HG03521 (cell line): ENCODE measurements at regions not wholly inside any gene's neighbourhood (a gene's known extent, or its start where the extent isn't known, plus 50 kb on each side); places are given as distances from the start of the nearest gene placed in this dataset.

Source experiments
- ATAC-seq: cut with Tn5 transposase; IDR thresholded peaks from one replicate; pipeline ENCODE4 v1.9.1; 2021; ENCODE audit warnings: mild to moderate bottlenecking, moderate library complexity; ENCODE audit not compliant: unreplicated experiment

- ATAC-seq = no peak
These were observed 320.1 kb downstream of the DEPDC1B start for GRCh38 chr5:60379907-60380306.

DNA sequence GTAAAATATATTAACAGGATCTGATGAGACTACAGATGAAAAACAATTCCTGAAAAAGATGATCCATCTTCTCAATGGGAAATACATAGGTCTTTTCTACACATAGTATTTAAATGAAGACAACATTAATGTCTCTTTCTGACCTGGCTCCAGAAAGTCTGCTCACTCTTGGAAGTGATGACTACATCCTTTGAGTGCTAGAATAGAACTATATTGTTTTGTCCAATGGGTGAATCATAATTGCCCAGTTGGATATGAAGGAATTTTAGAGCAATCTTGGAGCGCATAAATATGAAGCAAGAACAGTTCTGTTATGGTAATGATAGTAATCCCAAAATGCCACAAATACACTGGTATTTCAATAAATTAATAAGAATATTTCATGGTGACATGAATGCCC, 322.1 kb downstream of the DEPDC1B start:
- no peak for ATAC-seq

GRCh38 chr5:60376860-60377259, 323.1 kb downstream of the DEPDC1B start:
- ATAC-seq = no peak

DNA sequence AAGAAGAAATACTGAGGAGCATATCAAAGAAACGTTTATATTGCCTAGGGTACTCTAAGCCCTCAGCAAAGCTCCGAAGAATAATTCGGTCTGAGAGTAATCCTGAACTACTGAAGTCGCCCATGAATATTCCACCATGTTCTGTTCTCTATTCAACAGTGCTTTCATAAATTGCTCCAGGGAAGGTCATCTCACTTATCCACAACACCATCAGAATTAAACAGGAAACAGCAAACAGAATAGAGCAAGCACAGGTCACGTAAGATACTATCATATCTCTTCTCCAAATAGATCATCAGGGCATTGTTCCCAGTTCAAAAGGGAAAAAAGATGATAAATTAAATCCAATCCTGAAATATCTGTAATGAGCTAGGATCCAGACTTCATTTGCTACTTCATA, 325.6 kb downstream of the DEPDC1B start:
- ATAC-seq = no peak

GRCh38 chr5:60372786-60373185, 327.2 kb downstream of the DEPDC1B start:
- ATAC-seq = no peak

DNA sequence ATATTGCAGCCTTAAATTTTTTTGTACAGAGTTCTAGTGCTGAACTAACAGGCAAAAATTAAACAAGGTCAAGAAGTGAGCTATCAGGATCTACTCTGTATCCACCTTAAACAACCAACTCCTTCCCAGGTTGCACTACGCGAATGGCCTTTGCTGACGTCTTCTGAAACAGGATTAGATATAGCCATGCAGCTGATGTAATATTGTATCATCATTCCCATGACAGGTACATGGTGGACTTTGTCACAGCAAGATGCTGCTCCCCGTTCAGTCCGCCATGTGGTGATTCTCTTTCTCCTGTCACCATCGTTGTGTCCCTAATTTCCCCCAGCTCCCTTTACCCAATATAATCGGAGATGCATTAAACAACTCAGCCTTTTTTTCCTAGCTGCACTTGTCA, 328.9 kb downstream of the DEPDC1B start:
- no peak for ATAC-seq

GRCh38 chr5:60370508-60370907, 329.5 kb downstream of the DEPDC1B start:
- ATAC-seq = no peak

DNA sequence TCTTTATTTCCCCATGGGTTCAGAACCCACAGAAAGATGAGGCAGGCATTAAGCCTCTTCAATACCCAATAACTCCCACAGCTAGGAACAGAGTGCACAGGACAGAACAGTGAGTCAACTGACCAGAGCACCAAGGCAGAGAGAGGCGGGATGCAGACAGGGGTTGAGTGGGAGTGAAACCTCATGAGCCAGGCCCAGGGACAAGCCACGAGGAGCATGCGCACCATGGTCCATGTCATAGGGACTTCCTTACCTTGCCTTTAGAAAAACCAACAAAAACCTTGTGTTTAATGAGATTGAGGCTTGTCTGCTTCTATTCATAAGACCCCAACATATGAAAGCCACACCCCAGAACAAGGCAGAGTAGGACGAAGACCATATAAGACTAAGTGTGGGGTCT, 330.6 kb downstream of the DEPDC1B start:
- no peak for ATAC-seq

GRCh38 chr5:60368100-60368499, 331.9 kb downstream of the DEPDC1B start:
- ATAC-seq = no peak

GRCh38 chr5:60366489-60366888, 333.5 kb downstream of the DEPDC1B start:
- ATAC-seq = no peak

DNA sequence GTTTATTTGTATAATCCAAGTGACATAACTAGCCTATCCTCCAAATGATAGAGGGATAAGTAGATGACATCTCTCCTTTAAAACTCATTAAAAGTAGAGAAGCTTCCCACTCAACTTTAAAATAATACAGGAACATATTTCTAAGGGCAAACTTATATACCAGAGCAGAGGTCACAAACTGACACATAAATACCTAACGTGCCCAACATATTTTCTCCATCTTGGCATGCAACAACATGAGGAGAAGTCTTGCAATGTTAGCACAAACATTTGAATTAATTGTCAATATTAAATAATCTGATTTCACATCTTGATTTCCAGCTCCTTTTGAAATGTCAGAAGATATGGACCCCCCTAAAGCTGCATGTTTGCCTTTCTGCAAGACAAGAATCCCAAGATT, 335.0 kb downstream of the DEPDC1B start:
- no peak for ATAC-seq

GRCh38 chr5:60362158-60362557, 337.8 kb downstream of the DEPDC1B start:
- ATAC-seq = no peak

- ATAC-seq = no peak
These were observed 339.6 kb downstream of the DEPDC1B start for GRCh38 chr5:60360355-60360754.

DNA sequence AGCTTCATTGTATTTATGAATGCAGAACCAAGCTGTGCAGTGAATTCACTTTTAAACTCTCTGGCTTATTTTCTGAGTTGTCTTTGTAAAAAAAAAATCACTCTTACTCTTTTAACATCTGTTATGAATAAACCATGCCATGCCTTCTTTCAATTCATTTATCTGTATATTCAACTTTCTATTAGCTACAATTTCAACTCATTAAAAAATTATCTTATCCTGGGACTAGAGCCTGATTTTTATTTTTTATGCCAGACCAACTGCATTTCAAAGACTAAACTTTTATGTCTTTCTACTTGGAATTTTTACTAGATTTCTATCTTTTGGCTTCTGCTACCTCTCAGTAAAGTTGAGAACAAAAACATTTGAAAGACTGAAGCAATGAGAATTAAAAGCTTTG, 342.7 kb downstream of the DEPDC1B start:
- no peak for ATAC-seq

- ATAC-seq = no peak
These were observed 343.2 kb downstream of the DEPDC1B start for GRCh38 chr5:60356745-60357144.

GRCh38 chr5:60355181-60355580, 344.8 kb downstream of the DEPDC1B start:
- no peak for ATAC-seq

DNA sequence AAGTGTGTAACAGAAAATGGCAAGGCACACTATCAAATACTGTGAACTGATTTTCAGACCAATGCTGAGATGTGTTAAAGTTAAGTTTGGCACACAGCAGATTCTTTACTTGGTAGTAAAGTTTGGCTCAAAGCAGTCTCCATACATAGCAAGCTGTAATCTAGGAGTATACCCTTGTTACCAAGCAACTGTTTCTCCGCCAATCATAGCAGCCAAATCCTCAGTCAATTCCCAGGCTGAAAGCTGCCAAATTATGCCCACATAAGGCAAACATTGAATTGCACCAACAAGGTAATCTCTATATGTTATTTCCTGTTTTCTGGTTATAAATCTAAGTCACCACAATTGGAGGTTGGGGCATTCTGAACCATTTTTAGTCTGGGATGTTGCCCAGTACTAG, 345.7 kb downstream of the DEPDC1B start:
- no peak for ATAC-seq

- no peak for ATAC-seq
These were observed 346.9 kb downstream of the DEPDC1B start for GRCh38 chr5:60352992-60353599.

- no peak for ATAC-seq
These were observed 349.2 kb downstream of the DEPDC1B start for GRCh38 chr5:60350794-60351193.

- ATAC-seq = no peak
These were observed 350.0 kb downstream of the DEPDC1B start for GRCh38 chr5:60349891-60350415.

DNA sequence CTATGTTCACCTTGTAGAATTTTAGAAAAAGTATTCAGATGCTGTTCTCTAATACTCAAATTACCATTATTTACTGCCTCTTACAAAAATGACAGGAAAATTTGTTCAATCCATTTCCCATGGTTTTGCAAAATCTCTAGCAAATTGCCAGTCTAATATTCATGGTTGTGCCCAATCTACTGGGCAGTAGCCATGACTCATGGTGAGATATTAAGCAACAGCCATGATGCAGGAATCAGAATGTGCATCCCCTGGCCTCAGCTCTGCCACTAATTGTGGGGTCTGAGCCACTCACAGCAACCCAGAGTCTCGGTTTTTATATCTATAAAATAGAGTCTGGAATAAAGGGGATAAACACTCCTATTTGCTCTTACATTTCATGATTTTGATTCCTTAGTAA, 353.6 kb downstream of the DEPDC1B start:
- no peak for ATAC-seq

GRCh38 chr5:60343102-60343501, 356.9 kb downstream of the DEPDC1B start:
- no peak for ATAC-seq

DNA sequence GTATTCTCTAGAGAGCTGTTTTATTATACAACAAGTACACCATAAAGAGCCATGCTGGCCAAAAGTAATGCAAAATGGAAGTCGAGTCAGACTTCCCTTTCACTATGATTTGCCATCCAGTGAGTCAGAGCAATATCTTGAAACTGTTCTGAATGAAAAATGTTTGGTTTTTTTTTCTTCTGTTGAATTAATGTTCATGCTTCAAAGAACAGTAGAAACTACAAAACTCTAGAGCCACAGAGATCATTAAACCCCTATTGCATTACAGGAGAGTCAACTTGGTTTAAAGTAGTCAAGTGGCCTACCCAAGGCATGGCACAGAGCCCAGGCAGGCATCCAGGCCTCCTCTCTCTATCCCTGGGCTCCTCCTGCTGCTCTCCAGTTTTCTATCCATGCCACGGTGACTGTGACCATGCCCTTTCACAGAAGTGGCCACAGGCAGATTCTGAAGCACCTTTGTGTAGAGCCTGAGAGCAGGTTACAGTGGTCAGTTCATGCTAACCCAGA, 358.9 kb downstream of the DEPDC1B start:
- ATAC-seq = no peak
